OCI-LY1 (cell line): ENCODE measurements at regions not wholly inside any gene's neighbourhood (a gene's known extent, or its start where the extent isn't known, plus 50 kb on each side); places are given as distances from the start of the nearest gene placed in this dataset.
"Not testable (repeated sequence)": the region's sequence is repeated elsewhere in the genome, so short reads cannot be mapped to it uniquely, and the experiment has no call there.

Source experiments
- H2AFZ ChIP-seq: fragments of 200-600 bp; sonication (generic), shearing (Covaris generic); 2 replicates; pipeline ENCODE4 v1.6.0; 2014; ENCODE audit warnings: antibody characterized with exemption, mild to moderate bottlenecking, low read length
- H3F3A ChIP-seq: fragments of 200-600 bp; sonication (generic), shearing (Covaris generic); 2 replicates; pipeline ENCODE4 v1.6.0; 2014; ENCODE audit warnings: mild to moderate bottlenecking, antibody characterized with exemption, low read length, moderate library complexity; ENCODE audit not compliant: insufficient read depth
- H3K27ac ChIP-seq: fragments of 200-600 bp; sonication (generic); 2 replicates; pipeline ENCODE4 v1.5.1; 2014; ENCODE audit warnings: low read length, mixed run types, mild to moderate bottlenecking, low read depth; ENCODE audit not compliant: poor library complexity, severe bottlenecking
- H3K27me3 ChIP-seq: fragments of 200-600 bp; sonication (generic); 2 replicates; pipeline ENCODE4 v1.6.0; 2014; ENCODE audit warnings: antibody characterized with exemption, mild to moderate bottlenecking, low read length, moderate library complexity; ENCODE audit not compliant: insufficient read depth
- H3K36me3 ChIP-seq: fragments of 200-600 bp; sonication (generic); 2 replicates; pipeline ENCODE4 v1.6.1; 2014; ENCODE audit warnings: mild to moderate bottlenecking, antibody characterized with exemption, low read length, moderate library complexity, mixed read lengths; ENCODE audit not compliant: insufficient read depth
- H3K4me1 ChIP-seq: fragments of 200-600 bp; sonication (generic); 2 replicates; pipeline ENCODE4 v1.5.1; 2014; ENCODE audit warnings: mild to moderate bottlenecking, low read length, moderate library complexity; ENCODE audit not compliant: insufficient read depth, severe bottlenecking
- H3K4me2 ChIP-seq: fragments of 200-600 bp; sonication (generic), shearing (Covaris generic); 2 replicates; pipeline ENCODE4 v1.6.1; 2014; ENCODE audit warnings: low read length
- H3K4me3 ChIP-seq: fragments of 200-600 bp; sonication (generic); 2 replicates; pipeline ENCODE4 v1.5.1; 2014; ENCODE audit warnings: low read length, low read depth, mild to moderate bottlenecking, mixed read lengths; ENCODE audit not compliant: poor library complexity, severe bottlenecking
- H3K79me2 ChIP-seq: fragments of 200-600 bp; shearing (Covaris generic); 2 replicates; pipeline ENCODE4 v1.6.1; 2016; ENCODE audit warnings: mixed run types, low read length, mixed read lengths; ENCODE audit not compliant: insufficient read depth
- H3K9ac ChIP-seq: fragments of 200-600 bp; sonication (generic), shearing (Covaris generic); 2 replicates; pipeline ENCODE4 v1.6.1; 2014; ENCODE audit warnings: mild to moderate bottlenecking, low read length, mixed read lengths
- H3K9me2 ChIP-seq: fragments of 200-600 bp; sonication (generic), shearing (Covaris generic); 2 replicates; pipeline ENCODE4 v1.6.1; 2014; ENCODE audit warnings: low read depth, mild to moderate bottlenecking, low read length, mixed read lengths
- H3K9me3 ChIP-seq: fragments of 200-600 bp; shearing (Covaris generic); 2 replicates; pipeline ENCODE4 v1.6.1; 2014; ENCODE audit warnings: low read length, mixed read lengths
- H4K20me1 ChIP-seq: fragments of 200-600 bp; sonication (generic), shearing (Covaris generic); 2 replicates; pipeline ENCODE4 v1.6.0; 2016; ENCODE audit warnings: mild to moderate bottlenecking, low read length; ENCODE audit not compliant: insufficient read depth
- EZH2 ChIP-seq: fragments of 200-600 bp; sonication (generic), shearing (Covaris generic); IDR thresholded peaks from 2 replicates; pipeline ENCODE4 v1.8.0; 2017; ENCODE audit warnings: borderline replicate concordance, mixed run types, mild to moderate bottlenecking, antibody characterized with exemption, low read length, moderate library complexity, mixed read lengths
- TF ChIP-seq, protein P1 (sequence below): fragments of 200-600 bp; sonication (generic), shearing (Covaris generic); IDR thresholded peaks from 2 replicates; pipeline ENCODE4 v1.5.1; 2017; ENCODE audit warnings: mild to moderate bottlenecking, antibody characterized with exemption, low read length, moderate library complexity, mixed read lengths

DNA sequence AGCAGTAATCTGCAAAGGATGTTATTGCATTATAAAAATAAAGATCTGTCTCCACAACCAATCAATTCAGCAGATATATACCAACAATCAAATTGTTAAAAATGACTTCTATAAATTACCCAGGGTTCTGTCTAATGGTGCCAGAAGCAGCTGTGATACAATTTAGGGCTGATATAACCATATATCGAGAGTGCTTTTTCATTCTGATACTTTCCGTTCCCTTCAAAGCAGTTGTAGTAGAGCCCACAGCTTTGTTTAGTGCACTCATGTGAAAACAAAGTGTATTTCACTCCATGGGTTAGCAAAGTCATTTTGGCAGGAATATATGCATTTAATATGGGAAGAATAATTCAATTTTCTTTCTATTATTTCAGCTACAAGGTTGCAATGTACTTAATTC lies 83.1 kb upstream of the CHCHD3 start:
- no peaks in the 10 kb centered on the region for H3K9me2 ChIP-seq
- H3K4me2 ChIP-seq: no peak overlapping the region
- TF ChIP-seq, protein P1, sequence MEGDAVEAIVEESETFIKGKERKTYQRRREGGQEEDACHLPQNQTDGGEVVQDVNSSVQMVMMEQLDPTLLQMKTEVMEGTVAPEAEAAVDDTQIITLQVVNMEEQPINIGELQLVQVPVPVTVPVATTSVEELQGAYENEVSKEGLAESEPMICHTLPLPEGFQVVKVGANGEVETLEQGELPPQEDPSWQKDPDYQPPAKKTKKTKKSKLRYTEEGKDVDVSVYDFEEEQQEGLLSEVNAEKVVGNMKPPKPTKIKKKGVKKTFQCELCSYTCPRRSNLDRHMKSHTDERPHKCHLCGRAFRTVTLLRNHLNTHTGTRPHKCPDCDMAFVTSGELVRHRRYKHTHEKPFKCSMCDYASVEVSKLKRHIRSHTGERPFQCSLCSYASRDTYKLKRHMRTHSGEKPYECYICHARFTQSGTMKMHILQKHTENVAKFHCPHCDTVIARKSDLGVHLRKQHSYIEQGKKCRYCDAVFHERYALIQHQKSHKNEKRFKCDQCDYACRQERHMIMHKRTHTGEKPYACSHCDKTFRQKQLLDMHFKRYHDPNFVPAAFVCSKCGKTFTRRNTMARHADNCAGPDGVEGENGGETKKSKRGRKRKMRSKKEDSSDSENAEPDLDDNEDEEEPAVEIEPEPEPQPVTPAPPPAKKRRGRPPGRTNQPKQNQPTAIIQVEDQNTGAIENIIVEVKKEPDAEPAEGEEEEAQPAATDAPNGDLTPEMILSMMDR: no peak
- no peak for TF ChIP-seq EZH2
- H3K27me3 ChIP-seq: peaks cover 3% of the 10 kb centered on the region; the same call in 1 of the 2 replicates
- H3K4me1 ChIP-seq: no peaks in the 10 kb centered on the region
- no peaks in the 10 kb centered on the region for H3K9me3 ChIP-seq
- H3K4me3 ChIP-seq: no peak overlapping the region
- H3K9ac ChIP-seq: no peak overlapping the region
- H2AFZ ChIP-seq: no peak overlapping the region
- H3K79me2 ChIP-seq: no peaks in the 10 kb centered on the region
- no peaks in the 10 kb centered on the region for H3K36me3 ChIP-seq
- H3K27ac ChIP-seq: no peak overlapping the region
- no peaks in the 10 kb centered on the region for H3F3A ChIP-seq
- no peaks in the 10 kb centered on the region for H4K20me1 ChIP-seq

DNA sequence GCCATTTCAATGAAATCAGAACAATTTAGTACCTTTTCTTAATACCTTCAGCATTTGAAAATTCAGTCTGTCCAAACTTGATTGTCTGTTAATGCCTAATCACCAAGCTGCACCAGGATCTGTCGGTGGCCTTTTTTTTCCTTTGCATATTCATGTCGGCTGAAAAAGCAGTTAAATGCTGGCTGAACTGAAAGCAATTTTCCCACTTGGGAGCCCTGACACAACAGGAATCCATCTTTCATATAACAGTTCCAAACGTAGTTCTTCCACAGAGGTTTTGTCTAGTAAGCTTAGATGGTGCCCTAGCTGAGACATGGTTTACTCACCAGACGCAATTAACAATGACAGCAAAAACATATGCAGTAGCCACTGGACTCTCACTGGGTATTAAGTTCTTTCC lies 83.6 kb upstream of the CHCHD3 start:
- no peaks in the 10 kb centered on the region for H3K9me3 ChIP-seq
- no peak overlapping the region for H3K4me2 ChIP-seq
- TF ChIP-seq, protein P1: no peak
- no peak for TF ChIP-seq EZH2
- H2AFZ ChIP-seq: no peak overlapping the region
- H3K36me3 ChIP-seq: no peaks in the 10 kb centered on the region
- H3K9ac ChIP-seq: no peak overlapping the region
- H3K27ac ChIP-seq: no peak overlapping the region
- no peaks in the 10 kb centered on the region for H3K4me1 ChIP-seq
- no peaks in the 10 kb centered on the region for H3K9me2 ChIP-seq
- H3K27me3 ChIP-seq: peaks cover 3% of the 10 kb centered on the region; the same call in 1 of the 2 replicates
- H3K79me2 ChIP-seq: no peaks in the 10 kb centered on the region
- H3F3A ChIP-seq: no peaks in the 10 kb centered on the region
- no peak overlapping the region for H3K4me3 ChIP-seq
- no peaks in the 10 kb centered on the region for H4K20me1 ChIP-seq

DNA sequence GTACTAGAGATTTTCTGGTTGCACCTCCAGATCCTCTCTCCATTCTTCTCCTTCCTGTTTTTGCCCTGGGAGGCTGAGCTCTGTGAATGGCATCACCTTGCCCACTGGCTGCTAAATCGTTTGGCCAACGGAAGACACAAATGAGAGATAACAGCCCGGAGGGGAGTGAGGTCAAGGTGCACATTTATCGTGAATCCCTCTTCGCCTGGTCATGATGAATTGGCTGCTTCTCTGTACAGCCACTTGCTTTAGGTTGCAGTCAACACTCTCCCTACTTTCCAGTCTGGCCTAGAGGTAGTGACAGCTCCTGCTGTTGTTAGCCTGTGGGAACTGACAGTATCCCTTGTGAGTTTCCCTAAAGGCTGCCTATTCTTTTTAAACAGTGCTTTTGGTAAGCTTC lies 85.4 kb upstream of the CHCHD3 start:
- Histone ChIP-seq H3K9ac (no peak overlapping the region), H2AFZ (no peak overlapping the region), H3K4me3 (no peak overlapping the region), H3K36me3 (no peaks in the 10 kb centered on the region), H3K79me2 (no peaks in the 10 kb centered on the region), H3K27me3 (peaks cover 3% of the 10 kb centered on the region; the same call in 1 of the 2 replicates), H3K9me3 (no peaks in the 10 kb centered on the region), H3K9me2 (no peaks in the 10 kb centered on the region), H4K20me1 (no peaks in the 10 kb centered on the region), H3K27ac (no peak overlapping the region), H3K4me2 (no peak overlapping the region), H3K4me1 (no peaks in the 10 kb centered on the region), H3F3A (no peaks in the 10 kb centered on the region)
- TF ChIP-seq EZH2: no peak
- TF ChIP-seq, protein P1: no peak

DNA sequence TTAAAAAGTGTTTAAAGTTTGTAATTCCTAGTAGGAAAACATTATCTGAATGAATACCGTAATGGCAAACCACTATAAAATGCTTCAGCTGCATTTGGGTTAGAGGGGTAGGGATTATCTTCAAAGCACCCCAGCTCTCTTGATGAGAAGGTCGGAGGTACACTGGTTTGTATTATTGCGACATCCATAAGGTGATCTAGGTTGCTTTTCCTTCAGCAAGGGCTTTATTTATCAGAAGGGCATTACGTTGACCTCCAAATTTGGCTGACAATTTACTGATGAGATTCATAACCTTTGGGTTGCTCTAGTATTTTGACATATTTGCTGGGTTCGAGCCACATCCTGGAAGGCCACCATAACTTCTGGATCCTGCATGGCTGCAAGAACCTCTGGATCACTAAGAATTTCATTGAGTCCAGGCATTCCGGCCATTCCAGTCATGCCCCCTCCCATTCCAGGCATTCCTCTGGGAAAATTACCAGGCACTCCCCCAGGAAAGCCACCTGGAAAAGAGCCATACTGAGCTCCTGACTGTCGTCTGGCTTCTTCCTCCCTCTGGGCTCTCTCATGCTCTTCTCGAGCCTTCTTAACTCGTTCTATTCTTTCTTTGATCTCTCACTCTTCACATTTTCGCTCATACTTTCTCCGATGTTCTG lies 83.6 kb upstream of the EXOC4 start:
- not testable (repeated sequence) for H2AFZ ChIP-seq, H3K36me3 ChIP-seq, H3K27ac ChIP-seq, H3K4me2 ChIP-seq, H3F3A ChIP-seq, H3K4me3 ChIP-seq, H3K4me1 ChIP-seq, H3K9me3 ChIP-seq, H4K20me1 ChIP-seq, H3K9ac ChIP-seq, H3K79me2 ChIP-seq, H3K9me2 ChIP-seq, H3K27me3 ChIP-seq

DNA sequence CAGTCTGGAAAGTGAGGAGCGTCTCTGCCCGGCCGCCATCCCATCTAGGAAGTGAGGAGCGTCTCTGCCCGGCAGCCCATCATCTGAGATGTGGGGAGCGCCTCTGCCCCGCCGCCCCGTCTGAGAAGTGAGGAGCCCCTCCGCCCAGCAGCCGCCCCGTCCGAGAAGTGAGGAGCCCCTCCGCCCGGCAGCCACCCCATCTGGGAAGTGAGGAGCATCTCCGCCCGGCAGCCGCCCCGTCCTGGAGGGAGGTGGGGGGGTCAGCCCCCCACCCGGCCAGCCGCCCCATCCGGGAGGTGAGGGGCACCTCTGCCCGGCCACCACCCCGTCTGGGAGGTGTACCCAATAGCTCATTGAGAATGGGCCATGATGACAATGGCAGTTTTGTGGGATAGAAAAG lies 75.4 kb upstream of the EXOC4 start:
- not testable (repeated sequence) for H3K9me2 ChIP-seq, H3K4me2 ChIP-seq, H3K27me3 ChIP-seq, H3K9me3 ChIP-seq, H2AFZ ChIP-seq, H4K20me1 ChIP-seq, H3K9ac ChIP-seq, H3K27ac ChIP-seq, H3K4me1 ChIP-seq, H3K79me2 ChIP-seq, H3F3A ChIP-seq, H3K4me3 ChIP-seq, H3K36me3 ChIP-seq
